Activated CD4-positive, alpha-beta T cell treated with anti-CD3 and anti-CD28 coated beads, Interleukin-10, Interleukin-2, amounts not matched to agents 100 ng/mL and 50 ng/mL, durations not matched to agents 16 hours and 8 hours (primary cell): ENCODE measurements at regions not wholly inside any gene's neighbourhood (a gene's known extent, or its start where the extent isn't known, plus 50 kb on each side); places are given as distances from the start of the nearest gene placed in this dataset.
"Not testable (repeated sequence)": the region's sequence is repeated elsewhere in the genome, so short reads cannot be mapped to it uniquely, and the experiment has no call there.

Experiments used
- DNase-seq: peaks from one replicate; pipeline ENCODE4 v3.0.0-alpha.2; 2020

DNA sequence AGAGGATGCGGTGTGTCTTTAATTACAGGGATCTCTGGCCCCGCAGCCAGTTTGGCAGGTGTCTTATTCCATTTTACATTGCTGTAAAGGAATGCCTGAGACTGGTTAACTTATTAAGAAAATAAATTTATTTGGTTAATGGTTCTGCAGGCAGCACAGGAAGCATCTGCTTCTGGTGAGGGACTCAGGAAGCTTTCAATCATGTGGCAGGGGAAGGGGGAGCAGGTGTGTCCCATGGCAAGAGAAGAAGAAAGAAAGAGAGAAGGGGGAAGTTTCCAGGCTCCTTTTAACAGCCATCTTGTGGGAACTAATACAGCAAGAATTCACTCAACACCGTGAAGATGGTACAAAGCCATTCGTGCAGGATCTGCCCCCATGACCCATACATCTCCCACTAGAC is 128.0 kb upstream of the CRBN start:
- no peak for DNase-seq

- DNase-seq = no peak
Measured at GRCh38 chr3:3305841-3306240, 126.3 kb upstream of the CRBN start.

DNA sequence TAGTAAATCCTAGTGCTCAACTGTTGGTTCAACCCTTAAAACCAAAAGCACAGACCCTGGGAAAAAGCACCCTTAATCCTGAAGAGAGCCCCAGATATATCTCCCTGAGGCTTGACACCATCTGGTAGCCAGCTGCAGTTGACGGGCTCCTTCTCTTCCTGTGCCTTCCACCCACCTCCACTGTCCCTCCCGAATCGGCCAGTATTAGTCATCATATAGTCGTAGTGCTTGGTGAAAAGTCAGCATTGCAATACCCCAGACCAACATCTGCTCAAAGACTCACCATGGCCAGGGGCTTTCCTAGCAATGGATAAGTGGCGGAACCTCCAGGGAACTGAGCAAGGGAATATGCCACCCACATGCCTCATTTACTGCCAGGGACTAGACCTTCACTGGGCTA is 125.6 kb upstream of the CRBN start:
- no peak for DNase-seq

- DNase-seq = no peak
Measured at GRCh38 chr3:3303636-3304035, 124.1 kb upstream of the CRBN start.

GRCh38 chr3:3302964-3303363 is 123.5 kb upstream of the CRBN start:
- DNase-seq = no peak

DNA sequence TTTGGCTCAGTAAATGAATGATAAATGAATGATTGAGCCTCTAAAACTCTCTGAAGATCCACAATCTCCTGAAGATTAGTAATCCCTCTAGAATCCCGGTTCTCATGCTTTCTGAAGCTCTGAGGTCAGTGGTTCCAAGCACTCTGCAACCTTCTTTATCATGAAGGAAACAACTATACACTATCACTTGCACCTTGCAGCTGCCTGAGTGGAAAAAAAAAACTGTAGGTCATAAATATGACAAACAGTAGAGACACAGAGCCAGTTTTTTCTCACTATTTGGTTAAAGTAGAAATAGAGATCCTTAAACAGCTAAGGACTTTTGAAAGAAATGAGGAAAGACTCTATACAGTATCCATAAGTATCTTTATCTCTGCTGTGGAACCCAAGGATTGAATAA is 122.0 kb upstream of the CRBN start:
- no peak for DNase-seq

- no peak for DNase-seq
Measured at GRCh38 chr3:3296979-3297381, 117.5 kb upstream of the CRBN start.

DNA sequence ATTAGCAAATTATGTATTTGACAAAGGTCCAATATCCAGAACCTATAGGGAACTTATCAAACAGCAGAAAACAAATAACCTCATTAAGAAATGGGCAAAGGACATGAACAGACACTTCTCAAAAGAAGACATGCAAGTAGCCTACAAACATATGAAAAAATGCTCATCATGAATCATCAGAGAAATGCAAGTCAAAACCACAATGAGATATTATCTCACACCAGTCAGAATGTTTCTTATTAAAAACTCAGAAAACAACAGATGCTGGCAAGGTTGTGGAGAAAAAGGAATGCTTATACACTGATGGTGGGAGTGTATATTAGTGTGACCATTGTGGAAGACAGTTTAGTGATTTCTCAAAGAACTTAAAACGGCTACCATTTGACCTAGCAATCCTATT is 116.1 kb upstream of the CRBN start:
- peak; percentile 6 for DNase-seq

DNA sequence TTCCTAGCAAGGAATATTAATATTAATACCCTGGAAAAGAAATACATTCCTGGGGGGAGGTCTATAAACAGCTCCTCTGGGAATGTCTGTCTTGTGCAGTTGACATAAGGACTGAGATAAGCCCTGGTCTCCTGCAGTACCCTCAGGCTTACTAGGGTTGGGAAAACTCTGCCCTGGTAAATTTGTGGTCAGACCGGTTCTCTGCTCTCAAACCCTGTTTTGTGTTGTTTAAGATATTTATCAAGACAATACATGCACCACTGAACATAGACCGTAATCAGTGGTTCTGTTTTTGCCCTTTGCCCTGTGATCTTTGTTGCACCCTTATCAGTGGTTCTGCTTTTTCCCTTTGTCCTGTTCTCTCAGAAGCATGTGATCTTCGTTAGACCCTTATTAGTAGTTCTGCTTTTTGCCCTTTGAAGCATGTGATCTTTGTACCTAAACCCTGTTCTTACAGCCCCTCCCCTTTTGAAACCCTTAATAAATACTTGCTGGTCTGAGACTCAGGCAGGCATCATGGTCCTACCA is 112.3 kb upstream of the CRBN start:
- DNase-seq = not testable (repeated sequence)

DNA sequence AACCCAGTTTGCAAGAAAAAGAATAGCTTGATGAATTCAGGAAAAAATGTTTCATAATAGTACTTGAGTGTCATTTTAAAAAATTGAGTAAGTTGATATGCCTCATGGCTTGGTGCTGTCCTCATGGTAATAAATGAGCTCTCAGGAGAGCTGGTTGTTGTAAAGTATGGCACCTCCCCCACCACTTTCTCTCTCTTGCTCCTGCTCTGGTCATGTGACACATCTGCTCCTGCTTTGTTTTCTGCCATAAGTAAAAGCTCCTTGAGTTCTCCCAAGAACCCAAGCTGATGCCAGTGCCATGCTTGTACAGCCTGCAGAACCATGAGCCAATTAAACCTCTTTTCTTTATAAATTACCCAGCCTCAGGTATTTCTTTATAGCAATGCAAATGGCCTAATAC is 108.8 kb upstream of the CRBN start:
- DNase-seq = no peak

GRCh38 chr3:3286014-3286413 is 106.5 kb upstream of the CRBN start:
- no peak for DNase-seq

DNA sequence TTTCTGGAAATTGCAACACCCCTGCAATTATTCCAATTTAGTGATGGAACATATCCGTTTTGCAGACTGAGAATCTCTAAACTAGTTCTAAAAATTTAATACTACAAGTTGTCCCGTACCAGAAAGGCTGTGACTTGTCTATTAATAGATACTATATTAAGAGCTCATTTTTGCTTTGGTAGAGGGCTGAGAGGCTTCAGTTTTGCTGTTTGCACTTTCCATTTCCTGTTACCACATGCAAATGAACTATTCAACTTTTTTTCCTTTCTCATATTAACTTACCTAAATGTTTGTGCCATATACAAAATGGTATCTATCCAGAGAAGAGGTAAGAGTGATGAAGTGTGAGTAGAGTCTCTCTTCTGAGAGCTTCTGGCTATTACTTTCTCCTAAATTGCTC is 101.5 kb upstream of the CRBN start:
- DNase-seq = no peak

GRCh38 chr3:3280396-3280795 is 100.9 kb upstream of the CRBN start:
- DNase-seq = no peak

DNA sequence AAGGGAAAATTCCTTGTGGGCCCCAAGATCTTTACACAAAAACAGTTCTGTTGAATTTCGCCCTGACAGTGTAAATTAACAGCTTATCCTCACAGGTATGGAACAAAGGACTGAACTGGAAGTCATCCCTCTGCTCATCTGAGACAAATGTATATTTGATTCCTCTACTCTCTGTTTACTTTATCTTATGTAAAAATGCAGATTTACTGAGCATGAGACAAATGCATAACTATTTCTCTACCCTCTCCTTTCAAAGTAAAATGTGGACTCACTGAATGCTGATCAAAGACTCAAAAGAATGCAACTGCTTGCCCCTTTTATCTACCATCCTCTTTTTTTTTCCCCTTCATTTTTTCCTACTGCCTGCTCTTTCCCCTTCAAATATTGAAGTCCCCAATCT is 98.6 kb upstream of the CRBN start:
- no peak for DNase-seq

- DNase-seq = no peak
Measured at GRCh38 chr3:3276630-3277029, 97.1 kb upstream of the CRBN start.

DNA sequence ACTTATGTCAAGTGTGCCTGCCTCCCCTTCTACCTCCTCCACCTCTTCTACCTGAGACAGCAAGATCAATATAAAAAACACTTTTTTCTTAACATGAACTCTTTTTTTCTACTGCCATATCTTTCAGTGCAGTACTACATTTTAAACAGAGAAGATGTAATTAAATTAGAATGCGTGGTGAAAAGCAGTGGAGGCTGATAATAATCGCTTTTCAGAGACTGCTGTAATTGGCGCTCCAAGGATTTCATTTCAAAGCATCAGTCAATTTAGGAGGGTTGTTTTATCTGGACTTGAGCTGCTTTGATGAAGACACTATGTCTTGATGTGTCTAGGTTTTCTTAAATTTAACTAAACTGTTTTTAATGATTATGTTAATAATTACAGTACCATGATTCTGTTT is 85.3 kb upstream of the CRBN start:
- DNase-seq = no peak

DNA sequence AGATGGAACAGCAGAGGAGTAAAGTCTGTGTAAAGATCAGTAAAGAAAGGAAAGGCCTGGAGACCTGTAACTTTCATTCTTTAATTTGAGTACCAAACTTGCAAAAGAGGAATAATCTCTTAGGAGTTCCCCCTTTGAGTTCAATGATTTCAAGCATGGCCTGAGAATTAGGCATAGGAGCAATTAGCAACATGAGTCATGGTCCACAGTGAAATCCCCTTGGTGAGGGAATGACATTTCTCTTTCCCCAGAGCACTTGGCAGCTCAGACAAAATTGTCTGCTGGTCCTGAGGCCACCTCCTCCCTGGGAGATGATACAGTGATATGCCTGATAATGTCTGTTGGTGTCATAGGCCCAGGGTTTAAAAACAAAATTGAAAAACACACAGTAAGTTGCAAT is 81.4 kb upstream of the CRBN start:
- no peak for DNase-seq

DNA sequence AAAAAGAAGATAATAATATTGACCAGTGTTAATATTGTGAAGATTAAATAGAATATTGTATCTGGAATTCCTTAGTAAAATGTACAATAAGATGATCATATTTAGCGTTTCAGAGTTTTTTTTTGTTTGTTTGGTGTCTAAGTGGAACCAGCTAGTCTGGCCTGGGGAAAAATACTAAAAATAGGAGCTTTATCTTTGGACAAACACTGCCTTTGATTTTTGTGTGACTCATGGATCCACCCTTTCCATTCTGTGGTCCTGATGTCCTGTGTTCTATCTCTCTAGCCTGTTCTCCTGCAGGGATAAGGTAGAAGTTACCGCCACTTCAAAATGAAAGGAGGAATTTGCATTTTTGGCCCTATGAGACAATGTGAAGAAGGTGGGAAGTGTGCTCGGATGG is 79.7 kb upstream of the CRBN start:
- DNase-seq = no peak

- no peak for DNase-seq
Measured at GRCh38 chr3:3258281-3258680, 78.8 kb upstream of the CRBN start.

DNA sequence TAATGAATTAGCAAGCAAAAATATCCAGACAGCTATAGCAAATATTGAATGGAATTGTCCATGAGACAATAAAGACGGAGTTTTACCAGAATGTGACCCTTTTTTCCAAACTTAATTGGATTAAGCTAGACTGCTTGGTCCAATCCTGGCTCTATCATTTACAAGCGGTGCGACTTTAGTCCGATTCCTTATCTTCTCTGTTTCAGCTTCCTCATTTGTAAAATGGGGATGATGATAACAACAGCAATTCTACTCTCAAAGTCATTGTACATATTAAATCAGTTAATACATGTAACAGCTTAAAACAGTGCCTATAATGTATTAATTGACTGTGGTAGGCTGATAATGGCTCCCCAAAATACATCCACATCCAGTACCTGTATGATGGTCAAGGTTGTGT is 62.1 kb upstream of the CRBN start:
- DNase-seq = no peak

DNA sequence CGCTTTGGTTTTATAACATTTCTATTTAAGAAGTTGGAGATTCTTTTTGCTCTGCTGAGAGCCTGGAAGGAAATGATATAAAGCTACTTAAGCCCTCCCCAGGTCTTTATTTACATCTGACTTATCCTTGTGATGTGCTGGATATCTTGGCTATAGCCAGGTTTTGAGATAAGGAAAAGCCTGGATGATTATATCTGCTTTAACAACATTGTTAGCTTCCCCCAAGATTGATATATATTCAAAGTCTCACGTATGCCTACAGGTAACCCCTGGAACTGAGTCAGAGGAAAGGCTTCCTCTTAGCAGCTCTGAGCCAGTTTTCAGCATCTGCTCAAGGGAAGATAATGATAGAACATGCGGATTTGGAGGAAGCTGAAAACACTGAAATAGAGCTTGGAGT is 61.5 kb upstream of the CRBN start:
- DNase-seq = no peak

DNA sequence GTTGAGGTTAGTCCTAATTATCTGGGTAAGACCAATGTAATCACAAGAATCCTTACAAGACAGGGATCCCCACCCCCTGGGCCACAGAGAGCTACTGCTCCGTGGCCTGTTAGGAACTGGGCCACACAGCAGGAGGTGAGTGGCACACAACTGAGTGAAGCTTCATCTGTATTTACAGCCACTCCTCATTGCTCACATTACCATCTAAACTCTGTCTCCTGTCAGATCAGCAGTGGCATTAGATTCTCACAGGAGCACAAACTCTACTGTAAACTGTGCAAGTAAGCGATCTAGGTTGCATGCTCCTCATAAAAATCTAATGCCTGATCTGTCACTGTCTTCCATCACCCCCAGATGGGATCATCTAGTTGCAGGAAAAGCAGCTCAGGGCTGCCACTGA is 58.5 kb upstream of the CRBN start:
- no peak for DNase-seq

DNA sequence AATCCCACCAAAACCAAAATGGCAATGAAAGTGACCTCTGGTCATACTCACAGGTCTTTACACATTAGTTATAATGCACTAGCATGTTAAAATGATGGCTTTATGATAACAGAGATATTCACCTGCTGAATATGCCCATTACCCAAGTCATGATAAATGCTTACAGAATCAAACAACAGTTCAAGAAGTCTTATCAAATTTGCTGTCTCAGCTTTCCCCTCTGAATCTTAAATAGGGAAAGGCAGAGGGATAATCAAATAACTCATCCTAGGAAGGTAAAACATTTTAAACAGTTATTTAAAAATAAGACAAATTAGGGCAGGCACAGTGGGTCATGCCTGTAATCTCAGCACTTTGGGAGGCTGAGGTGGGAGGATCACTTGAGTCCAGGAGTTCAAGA is 52.8 kb upstream of the CRBN start:
- DNase-seq = no peak
